ACC112 (cell line): ENCODE measurements at regions not wholly inside any gene's neighbourhood (a gene's known extent, or its start where the extent isn't known, plus 50 kb on each side); places are given as distances from the start of the nearest gene placed in this dataset.
A peak's percentile ranks its signal among the peaks of the same experiment; 100 is the strongest.

Source experiments
- H2AFZ ChIP-seq: fragments of 200-600 bp; sonication (generic); one replicate; pipeline ENCODE4 v1.6.0; 2017; ENCODE audit warnings: antibody characterized with exemption, low read length; ENCODE audit not compliant: unreplicated experiment
- H3K27ac ChIP-seq: fragments of 200-600 bp; sonication (generic); 2 replicates; pipeline ENCODE4 v1.5.1; 2014; ENCODE audit warnings: low read depth, mild to moderate bottlenecking, antibody characterized with exemption, low read length, moderate library complexity
- H3K27me3 ChIP-seq: fragments of 200-600 bp; sonication (generic); 2 replicates; pipeline ENCODE4 v1.6.1; 2014; ENCODE audit warnings: mild to moderate bottlenecking, antibody characterized with exemption, low read length, moderate library complexity, mixed read lengths; ENCODE audit not compliant: insufficient read depth
- H3K36me3 ChIP-seq: fragments of 200-600 bp; sonication (generic); 2 replicates; pipeline ENCODE4 v1.6.1; 2016; ENCODE audit warnings: mild to moderate bottlenecking, antibody characterized with exemption, low read length, moderate library complexity, mixed read lengths; ENCODE audit not compliant: insufficient read depth
- H3K4me1 ChIP-seq: fragments of 200-600 bp; sonication (generic); one replicate; pipeline ENCODE4 v1.6.1; 2016; ENCODE audit warnings: low read length, mixed read lengths; ENCODE audit not compliant: insufficient read depth, unreplicated experiment, control insufficient read depth
- H3K4me3 ChIP-seq: fragments of 200-600 bp; sonication (generic); 2 replicates; pipeline ENCODE4 v1.5.1; 2014; ENCODE audit warnings: mild to moderate bottlenecking, low read depth, low read length
- H3K79me2 ChIP-seq: fragments of 200-600 bp; sonication (generic); one replicate; pipeline ENCODE4 v1.6.0; 2016; ENCODE audit warnings: low read length; ENCODE audit not compliant: control insufficient read depth, unreplicated experiment, insufficient read depth

DNA sequence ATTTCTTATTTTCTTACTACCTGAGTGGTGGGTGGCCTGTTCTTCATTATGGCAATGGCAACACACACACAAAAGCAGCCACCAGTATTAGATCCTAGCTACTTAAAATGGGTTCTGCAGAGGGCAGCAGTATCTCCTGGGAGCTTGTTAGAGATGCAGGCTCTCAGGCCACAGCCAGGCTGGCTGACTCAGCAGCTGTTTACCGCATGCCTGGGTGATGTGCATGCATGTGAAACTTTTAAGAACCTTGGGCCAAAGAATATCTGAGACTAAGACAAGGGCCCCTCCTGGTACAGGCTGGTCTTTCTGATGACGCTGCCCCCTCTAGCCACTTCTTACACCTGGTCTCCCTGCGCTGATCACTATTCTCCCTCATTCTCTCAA, 399.0 kb downstream of the MED10 start:
- no peak overlapping the region for H3K4me3 ChIP-seq
- no peaks in the 10 kb centered on the region for H3K36me3 ChIP-seq
- H3K27me3 ChIP-seq, result no peaks in the 10 kb centered on the region
- peaks cover 16% of the 10 kb centered on the region for H3K4me1 ChIP-seq
- H2AFZ ChIP-seq, result no peak overlapping the region
- peak overlapping the region; percentile 88 for H3K27ac ChIP-seq
- no peaks in the 10 kb centered on the region for H3K79me2 ChIP-seq

- Histone ChIP-seq H3K4me1 (peaks cover 16% of the 10 kb centered on the region), H2AFZ (no peak overlapping the region), H3K4me3 (no peak overlapping the region), H3K36me3 (no peaks in the 10 kb centered on the region), H3K27ac (peak overlapping the region; percentile 88), H3K79me2 (no peaks in the 10 kb centered on the region), H3K27me3 (no peaks in the 10 kb centered on the region)
Observed at GRCh38 chr5:5978501-5979376, 399.6 kb downstream of the MED10 start.

DNA sequence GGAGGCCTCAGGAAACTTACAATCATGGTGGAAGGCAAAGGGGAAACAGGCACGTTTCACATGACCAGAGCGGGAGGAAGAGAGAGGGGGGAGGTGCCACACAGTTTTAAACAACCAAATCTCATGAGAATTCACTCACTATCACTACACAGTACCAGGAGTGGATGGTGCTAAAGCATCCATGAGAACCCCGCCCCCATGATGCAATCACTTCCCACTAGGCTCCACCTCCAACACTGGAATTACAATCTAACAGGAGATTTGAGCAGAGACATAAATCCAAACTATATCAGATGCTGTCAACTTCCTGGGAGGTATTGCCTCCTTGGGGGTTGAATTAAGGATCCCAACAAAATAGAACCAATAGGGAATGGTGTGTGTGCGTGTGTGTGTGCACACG, 407.1 kb downstream of the MED10 start:
- Histone ChIP-seq H3K4me1 (no peaks in the 10 kb centered on the region), H3K36me3 (no peaks in the 10 kb centered on the region), H3K4me3 (no peak overlapping the region), H3K79me2 (no peaks in the 10 kb centered on the region), H2AFZ (no peak overlapping the region), H3K27me3 (no peaks in the 10 kb centered on the region), H3K27ac (no peak overlapping the region)

GRCh38 chr5:5969942-5970483, 408.3 kb downstream of the MED10 start:
- no peak overlapping the region for H3K27ac ChIP-seq
- H3K27me3 ChIP-seq, result no peaks in the 10 kb centered on the region
- no peaks in the 10 kb centered on the region for H3K36me3 ChIP-seq
- H3K79me2 ChIP-seq, result no peaks in the 10 kb centered on the region
- H3K4me1 ChIP-seq, result no peaks in the 10 kb centered on the region
- no peak overlapping the region for H3K4me3 ChIP-seq
- H2AFZ ChIP-seq, result no peak overlapping the region

DNA sequence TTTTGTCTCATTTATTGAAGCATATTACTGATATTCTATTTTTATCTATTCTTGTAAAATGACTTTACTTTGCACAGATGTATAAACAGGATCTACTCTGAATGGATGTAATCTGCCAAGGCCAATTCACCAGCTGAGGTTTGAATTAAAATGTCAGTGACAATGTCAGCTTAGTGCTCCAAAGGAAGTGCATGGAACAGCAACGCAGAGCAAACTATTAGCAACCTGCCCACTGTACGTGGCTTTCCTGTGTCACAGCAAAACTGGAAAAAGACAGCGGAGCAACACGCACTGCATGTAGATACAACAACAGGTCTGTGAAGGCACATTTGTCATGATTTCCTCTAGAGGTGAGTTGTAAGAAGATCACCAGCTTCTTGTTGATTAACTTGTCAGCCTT, 409.4 kb downstream of the MED10 start:
- H3K4me1 ChIP-seq, result no peaks in the 10 kb centered on the region
- no peaks in the 10 kb centered on the region for H3K27me3 ChIP-seq

GRCh38 chr5:5967944-5968343, 410.4 kb downstream of the MED10 start:
- no peaks in the 10 kb centered on the region for H3K79me2 ChIP-seq
- no peaks in the 10 kb centered on the region for H3K36me3 ChIP-seq
- H3K4me3 ChIP-seq, result no peak overlapping the region
- H3K4me1 ChIP-seq, result no peaks in the 10 kb centered on the region
- H3K27me3 ChIP-seq, result no peaks in the 10 kb centered on the region
- no peak overlapping the region for H3K27ac ChIP-seq
- H2AFZ ChIP-seq, result no peak overlapping the region

More for the DNA sequence above, 409.4 kb downstream of the MED10 start:
- no peaks in the 10 kb centered on the region for H3K36me3 ChIP-seq
- H2AFZ ChIP-seq, result no peak overlapping the region
- no peak overlapping the region for H3K27ac ChIP-seq
- H3K4me3 ChIP-seq, result no peak overlapping the region
- no peaks in the 10 kb centered on the region for H3K79me2 ChIP-seq

DNA sequence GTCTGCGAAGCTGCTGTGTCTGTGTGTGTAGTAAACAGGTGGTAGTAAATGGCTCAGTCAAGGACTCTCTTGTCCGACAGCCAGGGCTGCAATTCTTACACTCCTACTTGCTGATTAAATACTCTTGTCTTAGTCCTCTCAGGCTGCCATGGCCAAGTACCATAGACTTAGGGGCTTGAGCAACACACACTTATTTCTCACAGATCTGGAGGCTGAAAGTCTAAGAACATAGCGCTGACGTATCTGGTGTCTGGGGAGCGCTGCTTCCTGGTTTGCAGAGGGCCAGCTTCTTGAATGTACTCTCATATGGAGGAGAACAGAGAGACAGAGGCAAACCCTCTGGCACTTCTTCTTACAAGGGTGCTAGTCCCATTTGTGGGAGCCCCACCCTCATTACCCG, 411.0 kb downstream of the MED10 start:
- no peaks in the 10 kb centered on the region for H3K36me3 ChIP-seq
- no peaks in the 10 kb centered on the region for H3K27me3 ChIP-seq
- H3K4me1 ChIP-seq, result no peaks in the 10 kb centered on the region
- no peak overlapping the region for H2AFZ ChIP-seq
- no peak overlapping the region for H3K4me3 ChIP-seq
- no peaks in the 10 kb centered on the region for H3K79me2 ChIP-seq
- no peak overlapping the region for H3K27ac ChIP-seq

DNA sequence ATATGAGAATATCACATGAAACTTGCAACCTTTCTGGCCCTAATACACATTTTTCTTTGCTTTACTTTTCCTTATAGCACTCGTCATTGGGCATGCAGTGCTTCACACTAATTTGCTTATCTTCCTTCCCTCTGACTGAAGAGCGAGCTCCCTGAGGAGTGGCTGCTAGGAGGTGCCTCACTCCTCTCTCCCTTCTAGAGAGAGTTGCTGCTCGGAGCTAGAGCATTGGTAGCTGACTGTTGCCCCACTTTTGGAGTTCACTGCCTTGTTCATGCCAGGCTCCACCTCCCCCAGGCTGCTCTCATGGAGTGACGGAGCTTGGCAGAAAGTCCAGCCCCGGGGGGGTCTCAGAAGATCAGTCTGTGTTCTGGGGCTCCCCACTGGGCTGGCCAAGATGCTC, 413.2 kb downstream of the MED10 start:
- H3K36me3 ChIP-seq, result no peaks in the 10 kb centered on the region
- no peaks in the 10 kb centered on the region for H3K4me1 ChIP-seq
- no peak overlapping the region for H3K4me3 ChIP-seq
- no peaks in the 10 kb centered on the region for H3K79me2 ChIP-seq
- H3K27me3 ChIP-seq, result no peaks in the 10 kb centered on the region
- no peak overlapping the region for H3K27ac ChIP-seq
- H2AFZ ChIP-seq, result no peak overlapping the region

DNA sequence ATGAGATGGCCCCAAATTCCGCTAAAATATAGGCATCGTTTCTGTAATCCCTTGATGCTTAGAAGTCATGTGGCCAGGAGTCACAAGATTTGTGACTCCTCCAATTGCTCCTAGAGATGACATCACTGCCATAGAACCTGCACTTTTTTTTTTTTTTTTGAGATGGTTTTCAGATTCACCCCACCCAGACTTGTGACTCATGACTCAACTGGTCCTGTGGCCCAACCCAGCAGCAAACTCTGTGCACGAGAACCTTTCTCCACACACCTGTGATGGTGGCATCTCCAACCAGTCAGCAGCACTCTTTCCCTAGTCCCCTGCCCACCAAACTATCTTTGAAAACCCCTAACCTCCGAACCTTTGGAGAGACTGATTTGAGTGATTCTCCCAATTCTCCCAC, 414.0 kb downstream of the MED10 start:
- Histone ChIP-seq H3K27me3 (no peaks in the 10 kb centered on the region), H3K27ac (no peak overlapping the region), H3K36me3 (no peaks in the 10 kb centered on the region), H3K4me3 (no peak overlapping the region), H3K4me1 (no peaks in the 10 kb centered on the region), H2AFZ (no peak overlapping the region), H3K79me2 (no peaks in the 10 kb centered on the region)

DNA sequence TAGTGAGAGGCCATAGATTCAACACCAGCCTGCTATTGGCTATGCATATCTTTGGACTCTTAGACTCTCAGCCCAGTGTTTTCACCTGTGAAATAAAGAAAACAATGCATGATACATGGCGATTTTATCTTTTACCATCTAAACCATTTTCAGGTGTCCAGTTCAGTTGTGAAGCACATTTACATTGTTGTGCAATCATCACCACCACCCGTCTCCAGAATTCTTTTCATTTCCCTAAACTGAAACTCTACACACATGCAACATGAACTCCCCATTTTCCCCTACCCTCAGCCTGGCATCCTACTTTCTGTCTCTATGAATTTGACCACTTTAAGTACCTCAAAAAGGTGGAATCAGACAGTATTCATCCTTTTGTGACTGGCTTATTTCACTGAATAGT, 420.6 kb downstream of the MED10 start:
- Histone ChIP-seq H3K4me3 (no peak overlapping the region), H3K79me2 (no peaks in the 10 kb centered on the region), H2AFZ (no peak overlapping the region), H3K27ac (no peak overlapping the region), H3K36me3 (no peaks in the 10 kb centered on the region), H3K27me3 (no peaks in the 10 kb centered on the region), H3K4me1 (no peaks in the 10 kb centered on the region)

DNA sequence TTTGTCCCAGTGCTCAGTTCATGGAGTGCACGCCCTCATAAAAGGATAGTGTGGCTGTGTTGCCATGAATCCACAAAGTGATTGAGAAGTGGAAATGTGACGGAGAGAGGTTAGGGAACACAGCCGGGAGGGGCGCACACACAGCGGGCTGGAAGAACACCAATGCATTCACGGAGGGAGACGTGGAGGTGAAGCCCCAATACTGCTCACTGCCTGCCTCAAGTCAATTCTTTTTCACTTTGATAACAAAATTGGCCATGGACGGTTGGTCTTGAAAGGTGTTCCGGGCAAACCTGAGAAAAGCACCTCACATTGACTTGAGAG, 424.1 kb downstream of the MED10 start:
- no peak overlapping the region for H3K4me3 ChIP-seq
- no peaks in the 10 kb centered on the region for H3K79me2 ChIP-seq
- H2AFZ ChIP-seq, result no peak overlapping the region
- H3K36me3 ChIP-seq, result no peaks in the 10 kb centered on the region
- no peaks in the 10 kb centered on the region for H3K27me3 ChIP-seq
- no peak overlapping the region for H3K27ac ChIP-seq
- no peaks in the 10 kb centered on the region for H3K4me1 ChIP-seq
